ENCODE measurements at regions not wholly inside any gene's neighbourhood (a gene's known extent, or its start where the extent isn't known, plus 50 kb on each side); places are given as distances from the start of the nearest gene placed in this dataset.

DNA sequence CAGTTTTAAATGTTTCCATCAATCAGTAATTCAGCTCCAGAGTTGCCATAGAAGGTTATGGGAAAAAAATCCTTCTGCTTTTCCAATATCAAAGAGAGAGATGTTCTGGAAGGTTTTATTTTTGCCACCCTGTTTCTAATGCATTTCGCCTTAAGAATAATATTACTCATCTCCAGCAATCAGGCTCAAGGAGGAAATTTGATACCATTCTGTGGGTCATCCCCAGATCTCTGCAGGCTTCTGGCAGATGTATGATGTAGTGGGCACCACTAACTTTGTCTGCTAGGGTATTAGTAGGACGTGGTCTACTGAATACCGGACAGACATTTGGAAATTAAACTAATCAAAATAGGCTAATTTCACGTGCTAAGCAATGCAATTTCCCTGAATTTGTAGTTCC, 645.4 kb upstream of the TENM3 start:
- intact Hi-C loops (cut with micrococcal nuclease), result no loop called here
- Histone ChIP-seq H3K4me1 (ENCODE audit: control insufficient read depth in 1 of 2, insufficient read depth in 2 of 2, low read length in 2 of 2) (no peaks in the 10 kb centered on the region), H3K36me3 (ENCODE audit: control insufficient read depth in 1 of 2, insufficient read depth in 2 of 2, low read length in 2 of 2) (no peaks in the 10 kb centered on the region), H3K27ac (ENCODE audit: low read depth, low read length) (no peak overlapping the region), H3K79me2 (ENCODE audit: insufficient read depth, low read length) (no peaks in the 10 kb centered on the region), H3K27me3 (ENCODE audit: insufficient read depth, low read length) (no peaks in the 10 kb centered on the region), H3K9me2 (ENCODE audit: insufficient read depth) (no peaks in the 10 kb centered on the region), H3K4me2 (ENCODE audit: low read length) (no peak overlapping the region), H3K9me3 (ENCODE audit: control insufficient read depth in 1 of 2, insufficient read depth in 1 of 2, low read depth in 1 of 2, low read length in 2 of 2) (no peaks in the 10 kb centered on the region), H2AFZ (ENCODE audit: low read depth, low read length, poor library complexity, severe bottlenecking) (no peak overlapping the region), H3K9ac (ENCODE audit: low read length) (no peak overlapping the region), H3K4me3 (replicated peaks in 1 of 2; ENCODE audit: low read depth in 1 of 2, low read length in 2 of 2) (no peak overlapping the region), H4K20me1 (ENCODE audit: insufficient read depth) (no peaks in the 10 kb centered on the region)
- no TSS peak for BruUV-seq (replicated peaks)
- ATAC-seq (no peak), DNase-seq (ENCODE audit: low read depth, low spot score) (no peak)
- ChIA-PET CTCF (no interaction called here), RAD21 (ENCODE audit: low non-redundant PET in 1 of 2, low total read pairs in 2 of 2, uncharacterized antibody in 2 of 2, unreplicated experiment in 2 of 2) (no interaction called here), POLR2A (no interaction called here)
- TF ChIP-seq CTCF (IDR thresholded peaks at IDR 0.05 in 2 of 3, conservative IDR thresholded peaks at IDR 0.05 in 1 of 3; ENCODE audit: borderline replicate concordance in 1 of 3, insufficient read depth in 1 of 3, low read depth in 2 of 3, low read length in 2 of 3) (no peak), CBX3 (IDR thresholded peaks at IDR 0.05; ENCODE audit: low read depth) (no peak), YY1 (IDR thresholded peaks at IDR 0.05; ENCODE audit: extremely low read depth, insufficient replicate concordance, low read depth, low read length) (no peak), CEBPB (IDR thresholded peaks at IDR 0.05; ENCODE audit: low read depth) (no peak), EZH2phosphoT487 (IDR thresholded peaks at IDR 0.05; ENCODE audit: borderline replicate concordance) (no peak), REST (IDR thresholded peaks at IDR 0.05; ENCODE audit: low read depth) (no peak), SRF (IDR thresholded peaks at IDR 0.05; ENCODE audit: low read depth) (no peak)
- TF ChIP-seq, protein P1, sequence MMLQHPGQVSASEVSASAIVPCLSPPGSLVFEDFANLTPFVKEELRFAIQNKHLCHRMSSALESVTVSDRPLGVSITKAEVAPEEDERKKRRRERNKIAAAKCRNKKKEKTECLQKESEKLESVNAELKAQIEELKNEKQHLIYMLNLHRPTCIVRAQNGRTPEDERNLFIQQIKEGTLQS (IDR thresholded peaks at IDR 0.05), result no peak

All from HCT116 (cell line).